GM19023 (cell line): ENCODE measurements at regions not wholly inside any gene's neighbourhood (a gene's known extent, or its start where the extent isn't known, plus 50 kb on each side); places are given as distances from the start of the nearest gene placed in this dataset.
"Not testable (repeated sequence)": the region's sequence is repeated elsewhere in the genome, so short reads cannot be mapped to it uniquely, and the experiment has no call there.

ENCODE experiments used
- ATAC-seq: cut with Tn5 transposase; IDR thresholded peaks from one replicate; pipeline ENCODE4 v1.9.1; 2021; ENCODE audit warnings: mild to moderate bottlenecking, moderate library complexity; ENCODE audit not compliant: unreplicated experiment

GRCh38 chrX:40788698-40789097 is 53.4 kb upstream of the MED14 start:
- not testable (repeated sequence) for ATAC-seq

- no peak for ATAC-seq
Measured at GRCh38 chrX:40792433-40792832, 57.1 kb upstream of the MED14 start.

- not testable (repeated sequence) for ATAC-seq
Measured at GRCh38 chrX:40794829-40795130, 59.4 kb upstream of the MED14 start.

- ATAC-seq: not testable (repeated sequence)
Measured at GRCh38 chrX:40799745-40800144, 64.4 kb upstream of the MED14 start.

GRCh38 chrX:40805404-40805803 is 70.1 kb upstream of the MED14 start:
- no peak for ATAC-seq

- no peak for ATAC-seq
Measured at GRCh38 chrX:40806513-40807220, 71.3 kb upstream of the MED14 start.

- no peak for ATAC-seq
Measured at GRCh38 chrX:40807384-40807783, 72.0 kb upstream of the MED14 start.

- no peak for ATAC-seq
Measured at GRCh38 chrX:40808203-40808602, 72.9 kb upstream of the MED14 start.

- ATAC-seq: no peak
Measured at GRCh38 chrX:40809210-40809609, 73.9 kb upstream of the MED14 start.

GRCh38 chrX:40815045-40815444 is 79.7 kb upstream of the MED14 start:
- not testable (repeated sequence) for ATAC-seq

GRCh38 chrX:40816906-40817305 is 81.6 kb upstream of the MED14 start:
- no peak for ATAC-seq

GRCh38 chrX:40818236-40818635 is 82.9 kb upstream of the MED14 start:
- ATAC-seq: no peak

- no peak for ATAC-seq
Measured at GRCh38 chrX:40821780-40822179, 86.4 kb upstream of the MED14 start.

GRCh38 chrX:40827331-40827730 is 92.0 kb upstream of the MED14 start:
- no peak for ATAC-seq

- no peak for ATAC-seq
Measured at GRCh38 chrX:40831750-40832149, 96.4 kb upstream of the MED14 start.

GRCh38 chrX:40832723-40833122 is 97.4 kb upstream of the MED14 start:
- ATAC-seq: no peak

- no peak for ATAC-seq
Measured at GRCh38 chrX:40834225-40834624, 98.9 kb upstream of the MED14 start.

GRCh38 chrX:40835526-40835925 is 100.2 kb upstream of the MED14 start:
- ATAC-seq: no peak

- no peak for ATAC-seq
Measured at GRCh38 chrX:40843643-40844042, 108.3 kb upstream of the MED14 start.

- ATAC-seq: no peak
Measured at GRCh38 chrX:40844471-40844870, 109.1 kb upstream of the MED14 start.

- no peak for ATAC-seq
Measured at GRCh38 chrX:40845331-40845911, 110.1 kb upstream of the MED14 start.

GRCh38 chrX:40849906-40850823 is 114.8 kb upstream of the MED14 start:
- no peak for ATAC-seq
